ENCODE measurements at regions not wholly inside any gene's neighbourhood (a gene's known extent, or its start where the extent isn't known, plus 50 kb on each side); places are given as distances from the start of the nearest gene placed in this dataset.

DNA sequence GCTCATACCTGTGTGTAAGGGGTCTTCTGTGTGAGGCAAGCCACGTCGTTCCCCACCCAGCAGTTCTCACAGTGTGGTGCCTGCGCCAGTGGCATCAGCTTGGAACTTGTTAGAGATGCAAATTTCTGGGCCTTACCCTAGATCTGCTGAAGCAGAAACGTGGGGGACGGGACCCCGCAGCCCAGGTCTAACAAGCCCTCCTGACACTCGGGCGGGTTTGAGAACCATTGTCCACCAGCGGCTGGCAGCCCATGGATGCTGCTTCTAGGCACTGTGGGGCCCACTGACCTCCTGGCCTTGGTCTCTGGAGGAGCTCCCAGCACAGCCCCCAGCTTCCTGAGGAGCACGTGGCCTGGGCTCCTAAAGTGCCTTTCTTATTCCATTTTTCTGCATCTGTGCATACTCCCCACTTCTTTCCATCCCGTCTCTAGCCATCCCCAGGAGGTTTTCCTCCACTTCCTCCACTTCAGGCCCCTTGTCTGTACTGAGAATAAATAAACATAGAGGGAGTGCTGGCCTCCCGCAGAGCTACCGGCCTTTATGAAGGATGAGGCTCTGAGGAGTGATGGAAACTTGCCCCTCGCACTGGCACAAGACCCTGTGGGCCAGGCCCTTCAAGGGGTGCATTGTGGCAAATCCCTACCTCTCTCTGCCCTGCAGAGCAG, 94.3 kb downstream of the GALR1 start:
- TF ChIP-seq, protein P1, sequence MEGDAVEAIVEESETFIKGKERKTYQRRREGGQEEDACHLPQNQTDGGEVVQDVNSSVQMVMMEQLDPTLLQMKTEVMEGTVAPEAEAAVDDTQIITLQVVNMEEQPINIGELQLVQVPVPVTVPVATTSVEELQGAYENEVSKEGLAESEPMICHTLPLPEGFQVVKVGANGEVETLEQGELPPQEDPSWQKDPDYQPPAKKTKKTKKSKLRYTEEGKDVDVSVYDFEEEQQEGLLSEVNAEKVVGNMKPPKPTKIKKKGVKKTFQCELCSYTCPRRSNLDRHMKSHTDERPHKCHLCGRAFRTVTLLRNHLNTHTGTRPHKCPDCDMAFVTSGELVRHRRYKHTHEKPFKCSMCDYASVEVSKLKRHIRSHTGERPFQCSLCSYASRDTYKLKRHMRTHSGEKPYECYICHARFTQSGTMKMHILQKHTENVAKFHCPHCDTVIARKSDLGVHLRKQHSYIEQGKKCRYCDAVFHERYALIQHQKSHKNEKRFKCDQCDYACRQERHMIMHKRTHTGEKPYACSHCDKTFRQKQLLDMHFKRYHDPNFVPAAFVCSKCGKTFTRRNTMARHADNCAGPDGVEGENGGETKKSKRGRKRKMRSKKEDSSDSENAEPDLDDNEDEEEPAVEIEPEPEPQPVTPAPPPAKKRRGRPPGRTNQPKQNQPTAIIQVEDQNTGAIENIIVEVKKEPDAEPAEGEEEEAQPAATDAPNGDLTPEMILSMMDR (IDR thresholded peaks at IDR 0.05), result no peak

DNA sequence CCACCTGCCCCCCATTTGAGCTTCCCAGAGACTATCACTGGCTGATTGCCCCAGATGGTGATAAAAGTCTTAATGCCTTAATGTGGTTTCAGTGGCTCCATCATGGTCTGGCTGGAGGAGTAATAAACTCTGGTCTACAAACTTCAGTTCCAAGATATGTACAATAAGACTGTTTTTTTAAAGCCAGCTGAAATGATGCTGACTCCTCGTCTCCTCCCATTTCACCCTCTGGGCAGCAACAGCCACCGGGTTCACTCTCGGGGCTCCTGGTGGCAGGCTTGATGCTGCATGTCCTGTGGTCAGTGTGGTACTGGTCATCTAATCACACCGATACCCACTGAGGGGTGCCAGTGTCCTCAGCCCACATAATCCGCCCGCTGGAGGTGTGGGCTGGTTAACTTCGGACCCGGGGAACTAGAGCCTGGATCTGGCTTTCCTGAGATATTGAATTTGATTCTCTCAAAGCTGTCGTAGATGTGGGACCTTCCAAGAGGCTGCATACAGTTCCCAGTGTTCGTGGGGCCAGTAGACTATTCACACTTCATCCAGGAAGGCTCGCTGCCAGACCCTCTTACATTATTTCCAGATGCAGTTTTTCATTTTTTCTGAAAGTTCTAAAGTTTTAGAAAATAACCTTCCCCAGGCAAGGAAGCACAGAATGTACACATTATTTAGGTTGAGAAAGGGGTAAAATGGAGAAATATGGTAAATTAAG, 95.3 kb downstream of the GALR1 start:
- TF ChIP-seq, protein P1 (IDR thresholded peaks at IDR 0.05), result no peak

DNA sequence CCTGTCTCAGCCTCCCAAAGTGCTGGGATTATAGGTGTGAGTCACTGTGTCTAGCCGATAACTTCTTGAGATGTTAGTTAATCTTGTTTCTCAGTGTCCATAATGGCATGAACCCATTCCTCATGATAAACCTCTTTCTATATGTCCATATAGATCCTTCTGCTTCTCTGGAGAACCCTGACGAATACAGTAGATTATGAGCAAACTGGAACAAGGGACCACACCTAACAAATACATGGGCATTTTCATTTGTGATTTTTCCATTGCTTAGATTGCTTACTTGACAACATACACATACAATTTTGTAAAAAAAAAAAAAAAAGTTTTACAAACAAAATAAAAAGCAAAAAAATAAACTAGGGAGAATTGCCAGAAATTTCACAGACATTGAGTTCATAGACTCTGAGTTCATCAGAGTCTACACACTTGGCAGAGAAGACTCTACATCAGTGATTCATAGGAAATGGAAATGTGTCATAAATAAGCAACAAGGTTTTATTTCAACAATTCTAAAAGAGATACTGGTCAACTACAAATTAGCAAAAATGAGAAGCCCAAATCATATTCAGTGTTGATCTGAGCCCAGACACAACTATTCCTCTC, 96.7 kb downstream of the GALR1 start:
- TF ChIP-seq, protein P1 (IDR thresholded peaks at IDR 0.05), result no peak

DNA sequence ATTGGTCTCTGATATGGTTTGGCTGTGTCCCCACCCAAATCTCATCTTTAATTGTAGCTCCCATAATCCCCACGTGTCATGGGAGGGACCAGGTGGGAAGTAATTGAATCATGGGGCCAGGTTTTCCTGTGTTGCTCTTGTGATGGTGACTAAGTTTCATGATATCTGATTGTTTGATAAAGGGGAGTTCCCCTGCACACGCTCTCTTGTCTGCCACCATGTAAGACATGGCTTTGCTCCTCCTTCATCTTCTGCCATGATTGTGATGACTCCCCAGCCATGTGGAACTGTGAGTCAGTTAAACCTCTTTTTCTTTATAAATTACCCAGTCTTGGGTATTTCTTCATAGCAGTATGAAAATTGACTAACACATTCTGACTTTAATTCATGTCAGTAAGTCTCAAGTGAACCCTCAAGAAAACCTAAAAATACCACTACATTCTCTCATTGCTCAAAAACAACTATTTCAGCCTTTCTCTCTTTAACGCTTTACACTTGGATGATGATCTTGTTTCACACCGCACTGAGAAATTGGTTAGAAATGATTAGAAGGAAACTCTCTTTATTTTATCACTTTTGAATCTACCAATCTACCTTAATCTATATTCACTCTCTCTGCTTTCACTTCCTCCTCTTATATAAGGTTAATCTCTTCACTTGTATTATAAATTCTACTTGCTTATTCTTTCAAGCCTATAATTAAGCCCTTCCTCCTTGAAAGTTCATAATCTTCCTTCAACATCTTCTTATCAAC, 110.1 kb downstream of the GALR1 start:
- TF ChIP-seq, protein P1 (IDR thresholded peaks at IDR 0.05), result no peak

DNA sequence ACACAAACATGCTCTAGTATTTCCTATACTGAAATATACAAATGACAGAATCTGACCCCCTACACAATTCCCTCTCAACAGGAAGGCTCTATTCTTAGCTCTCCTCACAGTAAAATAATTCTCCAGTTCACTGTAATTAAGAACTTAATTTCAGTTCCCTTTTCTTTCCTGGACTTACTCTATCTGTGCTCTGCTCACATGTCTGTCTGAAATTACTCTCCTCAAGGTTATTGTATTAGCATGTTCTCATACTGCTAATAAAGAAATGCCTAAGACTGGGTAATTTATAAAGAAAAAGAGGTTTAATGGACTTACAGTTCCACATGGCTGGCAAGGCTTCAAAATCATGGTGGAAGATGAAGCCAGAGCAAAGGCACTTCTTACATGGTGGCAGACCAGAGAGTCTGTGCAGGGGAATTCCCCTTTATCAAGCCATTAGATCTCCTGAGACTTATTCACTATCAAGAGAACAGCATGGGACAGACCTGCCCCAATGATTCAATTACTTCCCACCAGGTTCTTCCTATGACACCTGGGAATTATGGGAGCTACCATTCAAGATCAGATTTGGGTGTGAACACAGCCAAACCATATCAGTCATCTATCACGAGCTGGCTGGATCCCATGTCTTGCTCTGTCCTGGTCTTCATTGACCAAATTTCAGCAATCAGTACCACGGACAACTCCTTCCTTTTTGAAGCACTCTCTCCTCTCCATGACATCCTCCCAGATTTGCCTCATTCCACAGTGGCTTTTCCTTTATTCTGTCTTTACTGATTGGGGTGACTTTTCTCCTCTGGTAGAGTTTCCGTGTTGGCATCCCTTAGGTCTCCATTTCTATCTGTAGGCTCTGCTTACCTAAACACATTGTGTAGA, 110.9 kb downstream of the GALR1 start:
- TF ChIP-seq, protein P1 (IDR thresholded peaks at IDR 0.05), result no peak

DNA sequence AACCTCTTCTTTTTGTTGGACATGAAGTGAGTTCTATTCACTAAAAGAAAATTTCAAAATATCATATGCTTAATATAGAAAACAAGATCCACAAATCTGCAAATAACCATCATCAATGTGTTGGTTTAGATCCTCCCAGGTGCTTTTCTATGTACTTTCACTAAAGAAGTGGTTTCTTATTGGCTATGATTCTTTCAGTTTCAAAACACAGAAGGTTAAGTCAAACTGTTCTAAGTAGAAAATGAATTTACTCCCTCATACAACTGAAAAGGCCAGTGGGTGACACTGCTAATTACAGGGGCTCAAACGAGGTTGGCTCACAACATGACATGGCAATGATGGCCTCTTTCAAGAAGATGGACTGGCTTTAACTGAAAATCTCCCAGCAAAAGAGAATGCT, 111.7 kb downstream of the GALR1 start:
- TF ChIP-seq, protein P1 (IDR thresholded peaks at IDR 0.05), result no peak

DNA sequence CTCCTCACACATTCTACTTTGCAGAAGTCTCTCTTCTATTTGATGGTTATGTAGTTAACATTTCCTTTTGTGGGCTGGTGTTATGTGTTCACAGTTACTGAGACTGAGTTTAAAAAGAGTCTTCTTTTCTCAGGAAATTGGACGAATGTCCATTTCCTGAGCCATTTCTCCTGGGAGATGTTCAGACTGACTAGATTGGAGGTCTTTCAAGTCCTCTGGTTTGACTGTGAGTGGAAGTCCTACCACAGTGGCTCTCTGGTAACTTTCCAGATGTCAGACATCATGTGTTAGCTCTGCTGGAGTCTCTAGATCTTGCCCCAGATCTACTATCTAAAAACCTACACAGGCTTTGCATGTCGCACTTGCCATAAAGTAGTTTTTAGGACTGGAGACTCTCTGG, 116.0 kb downstream of the GALR1 start:
- TF ChIP-seq, protein P1 (IDR thresholded peaks at IDR 0.05), result no peak

Data from LNCAP (cell line).